Lower leg skin (tissue), 4 donors: ENCODE measurements at regions not wholly inside any gene's neighbourhood (a gene's known extent, or its start where the extent isn't known, plus 50 kb on each side); places are given as distances from the start of the nearest gene placed in this dataset.

Source experiments
- DNase-seq, 2 donors: peaks; one replicate each; pipeline ENCODE4 v3.0.0-alpha.2; 2019; ENCODE audit warnings: low spot score in 2 of 2
- H3K4me3 ChIP-seq: fragments of 200-600 bp; sonication (generic); 2 replicates; pipeline ENCODE4 v1.5.1; 2017; ENCODE audit warnings: mild to moderate bottlenecking, low read depth; ENCODE audit not compliant: poor library complexity, severe bottlenecking
- POLR2A ChIP-seq, 2 donors: fragments of 450-650 bp; IDR thresholded peaks; one replicate each; pipeline ENCODE4 v1.6.1; 2016 to 2017; ENCODE audit warnings: antibody characterized with exemption in 2 of 2, mild to moderate bottlenecking in 1 of 2, moderate library complexity in 1 of 2
- WGBS, 2 donors: methylation state at CpG; one replicate each; pipeline ENCODE4 v1.1.5; 2018; 5-methylcytosine and 5-hydroxymethylcytosine counted together
- intact Hi-C: fragments of 100-400 bp; cut with DNase I; formaldehyde crosslinking; loops from one replicate; pipeline ENCODE4 v1.15.0; 2023; ENCODE audit warnings: low total_unique reads
- TF ChIP-seq, protein P1 (sequence below), 3 donors: fragments of 450-650 bp; IDR thresholded peaks; one replicate each; pipeline ENCODE4 v1.5.1; 2016; ENCODE audit warnings: antibody characterized with exemption in 3 of 3, mild to moderate bottlenecking in 3 of 3, moderate library complexity in 2 of 3

DNA sequence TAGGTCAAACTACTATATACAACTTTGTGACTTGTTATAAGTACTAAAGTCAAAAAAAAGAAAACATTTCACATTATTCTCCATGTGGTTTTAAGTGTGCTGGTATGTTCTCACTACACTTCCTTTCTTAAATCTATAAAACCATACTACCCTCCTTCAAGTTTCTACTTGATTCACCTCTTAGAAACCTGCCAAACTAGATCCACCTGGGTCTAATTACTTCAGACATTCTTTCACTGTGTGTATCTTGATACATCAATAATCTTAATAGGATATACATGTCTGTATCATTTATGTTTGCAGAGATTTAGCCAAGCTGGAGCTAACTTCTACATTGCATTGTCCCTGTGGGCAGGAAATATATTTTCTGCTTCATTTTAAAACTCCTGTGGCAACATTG, 1012.6 kb downstream of the EFNA5 start:
- no peak overlapping the region for H3K4me3 ChIP-seq
- intact Hi-C loops = no loop called here
- no peak for DNase-seq
- TF ChIP-seq POLR2A (IDR thresholded peaks at IDR 0.05) = no peak
- TF ChIP-seq, protein P1, sequence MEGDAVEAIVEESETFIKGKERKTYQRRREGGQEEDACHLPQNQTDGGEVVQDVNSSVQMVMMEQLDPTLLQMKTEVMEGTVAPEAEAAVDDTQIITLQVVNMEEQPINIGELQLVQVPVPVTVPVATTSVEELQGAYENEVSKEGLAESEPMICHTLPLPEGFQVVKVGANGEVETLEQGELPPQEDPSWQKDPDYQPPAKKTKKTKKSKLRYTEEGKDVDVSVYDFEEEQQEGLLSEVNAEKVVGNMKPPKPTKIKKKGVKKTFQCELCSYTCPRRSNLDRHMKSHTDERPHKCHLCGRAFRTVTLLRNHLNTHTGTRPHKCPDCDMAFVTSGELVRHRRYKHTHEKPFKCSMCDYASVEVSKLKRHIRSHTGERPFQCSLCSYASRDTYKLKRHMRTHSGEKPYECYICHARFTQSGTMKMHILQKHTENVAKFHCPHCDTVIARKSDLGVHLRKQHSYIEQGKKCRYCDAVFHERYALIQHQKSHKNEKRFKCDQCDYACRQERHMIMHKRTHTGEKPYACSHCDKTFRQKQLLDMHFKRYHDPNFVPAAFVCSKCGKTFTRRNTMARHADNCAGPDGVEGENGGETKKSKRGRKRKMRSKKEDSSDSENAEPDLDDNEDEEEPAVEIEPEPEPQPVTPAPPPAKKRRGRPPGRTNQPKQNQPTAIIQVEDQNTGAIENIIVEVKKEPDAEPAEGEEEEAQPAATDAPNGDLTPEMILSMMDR (IDR thresholded peaks at IDR 0.05) = no peak

DNA sequence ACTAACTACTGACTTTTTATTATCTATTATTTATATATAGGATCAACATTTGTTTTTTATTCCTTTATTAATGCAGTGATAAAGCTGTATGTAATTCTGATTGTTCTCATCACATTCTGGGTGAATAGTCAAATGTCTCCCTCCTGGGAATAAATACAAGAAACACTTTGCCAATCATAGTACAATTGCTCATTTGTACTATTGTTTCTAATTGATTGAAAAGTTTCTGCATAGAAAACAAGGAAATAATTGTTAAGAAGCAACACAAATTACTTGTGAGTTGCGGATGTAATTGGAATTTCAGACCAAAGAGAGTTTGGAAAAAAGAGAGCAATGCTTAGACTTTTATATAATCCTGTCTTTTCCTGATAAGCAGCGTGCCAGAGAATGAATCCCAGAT, 1013.9 kb downstream of the EFNA5 start:
- DNase-seq = no peak
- intact Hi-C loops = no loop called here
- TF ChIP-seq POLR2A (IDR thresholded peaks at IDR 0.05) = no peak
- TF ChIP-seq, protein P1 (IDR thresholded peaks at IDR 0.05) = no peak
- 72 to 77% methylated on average over 2 of the region's 2 CpGs for WGBS, 2 donors
- no peak overlapping the region for H3K4me3 ChIP-seq

DNA sequence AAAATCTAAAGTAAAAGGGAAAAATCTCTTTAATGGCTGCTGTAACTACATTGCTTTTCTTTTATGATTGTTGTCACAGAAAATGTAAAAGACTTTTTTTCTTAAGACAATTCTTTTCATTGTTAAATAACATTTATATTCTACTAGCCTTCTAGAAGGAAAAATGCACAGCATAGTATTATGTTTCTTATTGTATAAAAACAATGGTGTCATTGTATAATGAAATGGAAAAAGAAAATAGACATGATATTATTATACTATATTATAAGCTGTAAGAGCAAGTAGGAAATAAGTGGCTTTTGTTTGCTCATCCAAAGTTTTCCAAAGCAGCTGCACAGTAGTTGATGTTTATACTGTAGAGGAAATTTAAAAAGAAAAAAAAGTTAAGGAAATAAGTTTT, 1021.7 kb downstream of the EFNA5 start:
- no peak for DNase-seq
- intact Hi-C loops = no loop called here
- TF ChIP-seq POLR2A (IDR thresholded peaks at IDR 0.05) = no peak
- TF ChIP-seq, protein P1 (IDR thresholded peaks at IDR 0.05) = no peak
- no peak overlapping the region for H3K4me3 ChIP-seq

DNA sequence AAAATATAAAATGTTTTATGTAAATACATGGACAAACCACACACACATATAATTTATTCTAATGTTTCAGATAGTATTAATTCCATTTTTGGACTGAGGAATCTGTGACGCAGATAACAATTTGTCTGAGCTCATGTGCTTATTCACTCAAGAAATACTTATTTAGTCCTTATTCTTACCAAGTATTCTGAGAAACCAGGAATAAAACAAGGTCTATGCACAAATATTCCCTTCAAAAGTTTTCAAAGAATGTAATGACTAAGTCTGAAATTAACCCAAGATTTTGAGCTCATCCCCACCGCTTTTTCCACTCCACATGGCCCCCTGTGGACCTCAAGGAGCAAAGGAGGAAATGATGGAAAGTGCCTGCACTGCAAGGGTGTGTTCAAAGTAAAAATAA, 1022.3 kb downstream of the EFNA5 start:
- DNase-seq = no peak
- H3K4me3 ChIP-seq = no peak overlapping the region
- 88 to 92% methylated on average over 2 of the region's 2 CpGs for WGBS, 2 donors
- no peak for TF ChIP-seq POLR2A (IDR thresholded peaks at IDR 0.05)
- TF ChIP-seq, protein P1 (IDR thresholded peaks at IDR 0.05) = no peak
- intact Hi-C loops = no loop called here

DNA sequence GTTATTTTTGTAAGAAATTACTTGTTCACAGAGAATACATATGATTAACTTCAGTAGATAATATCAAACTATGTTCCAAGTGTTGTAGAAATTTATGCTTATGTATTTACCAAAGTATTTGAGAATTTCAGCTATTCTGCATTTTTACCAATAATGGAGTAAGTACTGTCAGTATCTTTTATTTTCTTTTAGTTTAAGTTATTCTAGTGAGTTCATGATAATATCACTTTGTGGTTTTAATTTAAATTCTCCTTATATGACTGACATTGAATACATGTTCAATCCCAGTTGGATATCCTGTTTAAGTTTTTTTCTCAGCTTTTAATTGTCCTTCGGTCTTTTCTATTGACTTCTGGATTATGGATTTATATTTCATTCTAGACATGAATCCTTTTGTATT, 1024.6 kb downstream of the EFNA5 start:
- intact Hi-C loops = no loop called here
- 92 to 93% methylated on average over 1 of the region's 1 CpG for whole genome bisulfite sequencing, 2 donors
- DNase-seq = no peak
- no peak overlapping the region for H3K4me3 ChIP-seq
- no peak for TF ChIP-seq POLR2A (IDR thresholded peaks at IDR 0.05)
- TF ChIP-seq, protein P1 (IDR thresholded peaks at IDR 0.05) = no peak

DNA sequence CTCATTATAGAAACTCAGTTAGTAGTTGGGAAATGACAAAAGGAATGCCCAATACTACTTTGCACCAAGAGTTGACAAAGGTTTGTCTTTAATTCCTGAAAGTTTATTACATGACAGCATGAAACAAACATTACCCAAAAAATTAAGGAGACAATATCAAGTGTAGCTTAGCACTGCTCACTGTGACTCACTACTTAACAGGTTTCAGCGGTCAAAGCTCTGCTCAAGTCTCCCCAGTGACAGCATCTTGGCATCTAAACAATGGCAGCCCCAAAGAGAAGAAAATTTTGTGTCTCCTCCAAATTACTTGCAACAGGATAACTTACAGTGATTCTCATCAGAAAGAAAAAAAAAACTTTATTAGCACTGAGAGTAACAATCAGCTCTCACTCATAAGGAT, 1030.2 kb downstream of the EFNA5 start:
- no peak overlapping the region for H3K4me3 ChIP-seq
- 79 to 83% methylated on average over 1 of the region's 1 CpG for WGBS, 2 donors
- TF ChIP-seq, protein P1 (IDR thresholded peaks at IDR 0.05) = no peak
- TF ChIP-seq POLR2A (IDR thresholded peaks at IDR 0.05) = no peak
- intact Hi-C loops = no loop called here
- DNase-seq = no peak
